Prostate gland (tissue), 2 donors: ENCODE measurements at regions not wholly inside any gene's neighbourhood (a gene's known extent, or its start where the extent isn't known, plus 50 kb on each side); places are given as distances from the start of the nearest gene placed in this dataset.

Experiments
- POLR2A ChIP-seq: fragments of 450-650 bp; IDR thresholded peaks from one replicate; pipeline ENCODE4 v1.6.1; 2016; ENCODE audit warnings: antibody characterized with exemption, mild to moderate bottlenecking
- TF ChIP-seq, protein P1 (sequence below), 4 experiments: fragments of 200-600 bp in 2 of 4; fragments of 450-650 bp in 2 of 4; sonication (generic) in 2 of 4; IDR thresholded peaks; 1 replicate in 3 of 4; 2 replicates in 1 of 4; pipeline ENCODE4 v1.5.1; 2016 to 2019; ENCODE audit warnings: antibody characterized with exemption in 4 of 4, mild to moderate bottlenecking in 2 of 4, moderate library complexity in 2 of 4

DNA sequence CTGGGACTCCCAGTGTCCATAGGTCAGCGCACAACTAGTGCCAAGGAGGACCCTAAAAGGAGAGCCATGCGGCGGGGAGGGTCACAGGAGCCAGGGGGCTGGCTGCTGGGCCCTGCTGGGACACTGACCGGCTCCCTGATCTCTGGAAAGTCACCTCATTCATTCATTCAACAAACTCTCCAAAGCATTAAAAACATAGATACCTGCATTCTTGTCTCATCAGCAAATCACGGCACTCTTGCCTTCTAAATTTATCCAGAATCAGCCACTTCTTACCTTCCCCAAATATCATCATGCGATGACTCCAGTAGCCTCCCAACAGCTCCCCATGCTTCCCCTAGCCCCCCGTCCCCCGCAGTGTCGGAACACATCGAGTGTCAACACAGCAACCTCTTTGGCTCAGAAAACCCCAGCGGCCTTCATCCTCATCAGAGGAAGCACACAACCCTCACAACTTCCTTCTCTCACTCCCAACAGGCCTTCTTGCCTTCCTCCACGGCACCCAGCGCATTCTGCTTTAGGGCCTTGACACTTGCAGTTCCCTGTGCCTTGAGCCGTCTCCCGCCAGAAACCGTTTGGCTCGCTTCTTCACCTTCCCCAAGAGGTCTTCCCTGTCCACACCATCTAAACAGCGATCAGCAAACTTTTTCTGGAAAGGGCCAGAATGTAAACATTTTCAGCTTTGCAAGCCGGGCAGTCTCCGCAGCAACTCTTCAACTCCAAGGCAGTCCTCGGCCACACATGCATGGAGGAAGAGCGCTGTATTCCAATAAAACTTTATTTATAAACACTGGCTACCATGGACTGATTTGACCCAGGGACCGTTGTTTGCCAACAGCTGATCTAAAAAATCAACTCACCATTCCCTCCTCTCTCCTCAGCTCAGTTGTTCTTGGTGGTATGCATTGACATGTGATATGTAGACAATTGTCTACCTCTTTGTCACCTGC, 119.5 kb upstream of the TNRC6C start:
- TF ChIP-seq, protein P1, sequence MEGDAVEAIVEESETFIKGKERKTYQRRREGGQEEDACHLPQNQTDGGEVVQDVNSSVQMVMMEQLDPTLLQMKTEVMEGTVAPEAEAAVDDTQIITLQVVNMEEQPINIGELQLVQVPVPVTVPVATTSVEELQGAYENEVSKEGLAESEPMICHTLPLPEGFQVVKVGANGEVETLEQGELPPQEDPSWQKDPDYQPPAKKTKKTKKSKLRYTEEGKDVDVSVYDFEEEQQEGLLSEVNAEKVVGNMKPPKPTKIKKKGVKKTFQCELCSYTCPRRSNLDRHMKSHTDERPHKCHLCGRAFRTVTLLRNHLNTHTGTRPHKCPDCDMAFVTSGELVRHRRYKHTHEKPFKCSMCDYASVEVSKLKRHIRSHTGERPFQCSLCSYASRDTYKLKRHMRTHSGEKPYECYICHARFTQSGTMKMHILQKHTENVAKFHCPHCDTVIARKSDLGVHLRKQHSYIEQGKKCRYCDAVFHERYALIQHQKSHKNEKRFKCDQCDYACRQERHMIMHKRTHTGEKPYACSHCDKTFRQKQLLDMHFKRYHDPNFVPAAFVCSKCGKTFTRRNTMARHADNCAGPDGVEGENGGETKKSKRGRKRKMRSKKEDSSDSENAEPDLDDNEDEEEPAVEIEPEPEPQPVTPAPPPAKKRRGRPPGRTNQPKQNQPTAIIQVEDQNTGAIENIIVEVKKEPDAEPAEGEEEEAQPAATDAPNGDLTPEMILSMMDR (IDR thresholded peaks at IDR 0.05), result no peak
- no peak for TF ChIP-seq POLR2A
